ENCODE measurements at regions not wholly inside any gene's neighbourhood (a gene's known extent, or its start where the extent isn't known, plus 50 kb on each side); places are given as distances from the start of the nearest gene placed in this dataset.

- no peak overlapping the region for H3K4me3 Mint-ChIP-seq
Observed at GRCh38 chr21:20301395-20301794, 696.8 kb upstream of the NCAM2 start.

GRCh38 chr21:20302084-20302483, 696.1 kb upstream of the NCAM2 start:
- Mint-ChIP-seq H3K4me1 (no peaks in the 10 kb centered on the region), H3K27me3 (ENCODE audit: low read depth in 3 of 3) (peaks cover 0 to 2% (median 0%) of the 10 kb centered on the region in 3 donors), H3K9me3 (no peaks in the 10 kb centered on the region), H3K27ac (no peak overlapping the region), H3K36me3 (no peaks in the 10 kb centered on the region), H3K4me3 (no peak overlapping the region)
- no peak for DNase-seq

More at GRCh38 chr21:20301395-20301794, 696.8 kb upstream of the NCAM2 start:
- Mint-ChIP-seq H3K9me3 (no peaks in the 10 kb centered on the region), H3K27ac (no peak overlapping the region), H3K4me1 (peaks cover 0 to 2% of the 10 kb centered on the region in 2 donors), H3K27me3 (ENCODE audit: low read depth in 3 of 3) (peaks cover 0 to 2% (median 0%) of the 10 kb centered on the region in 3 donors), H3K36me3 (no peaks in the 10 kb centered on the region)
- no peak for DNase-seq

- peaks cover 0 to 2% (median 0%) of the 10 kb centered on the region in 6 donors for H3K9me3 Mint-ChIP-seq
- H3K36me3 Mint-ChIP-seq, result no peaks in the 10 kb centered on the region
- H3K4me1 Mint-ChIP-seq, result no peaks in the 10 kb centered on the region
- H3K27ac Mint-ChIP-seq, result no peak overlapping the region
- DNase-seq, result no peak
- peaks cover 0 to 1% (median under 1%) of the 10 kb centered on the region in 3 donors for H3K27me3 Mint-ChIP-seq (ENCODE audit: low read depth in 3 of 3)
- no peak overlapping the region for H3K4me3 Mint-ChIP-seq
Observed at GRCh38 chr21:20306836-20307235, 691.4 kb upstream of the NCAM2 start.

GRCh38 chr21:20308586-20309315, 689.5 kb upstream of the NCAM2 start:
- H3K36me3 Mint-ChIP-seq, result no peaks in the 10 kb centered on the region
- H3K4me3 Mint-ChIP-seq, result no peak overlapping the region
- DNase-seq, result no peak
- H3K9me3 Mint-ChIP-seq, result peaks cover 0 to 6% (median 0%) of the 10 kb centered on the region in 6 donors
- H3K27me3 Mint-ChIP-seq (ENCODE audit: low read depth in 3 of 3), result peaks cover 0 to 1% (median 0%) of the 10 kb centered on the region in 3 donors
- H3K4me1 Mint-ChIP-seq, result no peaks in the 10 kb centered on the region
- no peak overlapping the region for H3K27ac Mint-ChIP-seq

- no peak overlapping the region for H3K27ac Mint-ChIP-seq
Observed at GRCh38 chr21:20311234-20311787, 686.9 kb upstream of the NCAM2 start.

GRCh38 chr21:20313013-20313412, 685.2 kb upstream of the NCAM2 start:
- Mint-ChIP-seq H3K36me3 (no peaks in the 10 kb centered on the region), H3K4me1 (no peaks in the 10 kb centered on the region), H3K9me3 (peaks cover 0 to 14% (median 7%) of the 10 kb centered on the region in 6 donors), H3K27ac (no peak overlapping the region), H3K27me3 (ENCODE audit: low read depth in 3 of 3) (peaks cover 1 to 5% (median 2%) of the 10 kb centered on the region in 3 donors), H3K4me3 (no peak overlapping the region)
- DNase-seq, result no peak

More at GRCh38 chr21:20311234-20311787, 686.9 kb upstream of the NCAM2 start:
- no peak for DNase-seq
- peaks cover 0 to 14% (median 3%) of the 10 kb centered on the region in 6 donors for H3K9me3 Mint-ChIP-seq
- H3K36me3 Mint-ChIP-seq, result no peaks in the 10 kb centered on the region
- peaks cover 0 to 5% (median 1%) of the 10 kb centered on the region in 3 donors for H3K27me3 Mint-ChIP-seq (ENCODE audit: low read depth in 3 of 3)
- no peaks in the 10 kb centered on the region for H3K4me1 Mint-ChIP-seq
- H3K4me3 Mint-ChIP-seq, result no peak overlapping the region

GRCh38 chr21:20315042-20315441, 683.2 kb upstream of the NCAM2 start:
- no peak for DNase-seq
- Mint-ChIP-seq H3K27me3 (ENCODE audit: low read depth in 3 of 3) (peaks cover 0 to 5% (median 2%) of the 10 kb centered on the region in 3 donors), H3K9me3 (peaks cover 0 to 14% (median 7%) of the 10 kb centered on the region in 6 donors), H3K4me3 (no peak overlapping the region), H3K36me3 (no peaks in the 10 kb centered on the region), H3K4me1 (no peaks in the 10 kb centered on the region), H3K27ac (no peak overlapping the region)

GRCh38 chr21:20329636-20330035, 668.6 kb upstream of the NCAM2 start:
- H3K4me1 Mint-ChIP-seq, result no peaks in the 10 kb centered on the region
- H3K27me3 Mint-ChIP-seq (ENCODE audit: low read depth in 3 of 3), result no peaks in the 10 kb centered on the region
- H3K4me3 Mint-ChIP-seq, result no peak overlapping the region
- DNase-seq, result no peak
- H3K9me3 Mint-ChIP-seq, result peaks cover 0 to 11% (median 4%) of the 10 kb centered on the region in 6 donors
- no peak overlapping the region for H3K27ac Mint-ChIP-seq
- no peaks in the 10 kb centered on the region for H3K36me3 Mint-ChIP-seq

- Mint-ChIP-seq H3K4me3 (no peak overlapping the region), H3K27ac (no peak overlapping the region), H3K4me1 (no peaks in the 10 kb centered on the region), H3K36me3 (no peaks in the 10 kb centered on the region), H3K27me3 (ENCODE audit: low read depth in 3 of 3) (peaks cover 0 to 2% (median 0%) of the 10 kb centered on the region in 3 donors), H3K9me3 (peaks cover 0 to 13% (median 5%) of the 10 kb centered on the region in 6 donors)
- DNase-seq, result no peak
Observed at GRCh38 chr21:20330652-20331051, 667.6 kb upstream of the NCAM2 start.

GRCh38 chr21:20334585-20334984, 663.6 kb upstream of the NCAM2 start:
- Mint-ChIP-seq H3K9me3 (peaks cover 0 to 13% (median 5%) of the 10 kb centered on the region in 6 donors), H3K27ac (no peak overlapping the region), H3K4me1 (no peaks in the 10 kb centered on the region), H3K4me3 (no peak overlapping the region), H3K36me3 (no peaks in the 10 kb centered on the region), H3K27me3 (ENCODE audit: low read depth in 3 of 3) (peaks cover 0 to 2% (median 0%) of the 10 kb centered on the region in 3 donors)
- no peak for DNase-seq

- no peaks in the 10 kb centered on the region for H3K36me3 Mint-ChIP-seq
- no peak overlapping the region for H3K4me3 Mint-ChIP-seq
- H3K4me1 Mint-ChIP-seq, result peaks cover 2 to 9% of the 10 kb centered on the region in 2 donors
- peaks cover 0 to 20% (median 5%) of the 10 kb centered on the region in 6 donors for H3K9me3 Mint-ChIP-seq
- no peak for DNase-seq
- H3K27me3 Mint-ChIP-seq (ENCODE audit: low read depth in 3 of 3), result peaks cover 0 to 4% (median 0%) of the 10 kb centered on the region in 3 donors
- H3K27ac Mint-ChIP-seq, result no peak overlapping the region
Observed at GRCh38 chr21:20341431-20341830, 656.8 kb upstream of the NCAM2 start.

- DNase-seq, result no peak
- Mint-ChIP-seq H3K9me3 (peaks cover 3 to 27% (median 4%) of the 10 kb centered on the region in 6 donors), H3K27ac (no peak overlapping the region), H3K36me3 (no peaks in the 10 kb centered on the region), H3K4me3 (no peak overlapping the region), H3K27me3 (ENCODE audit: low read depth in 3 of 3) (peaks cover 0 to 4% (median 0%) of the 10 kb centered on the region in 3 donors), H3K4me1 (peaks cover 2 to 9% of the 10 kb centered on the region in 2 donors)
Observed at GRCh38 chr21:20343186-20343585, 655.0 kb upstream of the NCAM2 start.

- H3K27ac Mint-ChIP-seq, result no peak overlapping the region
- no peak for DNase-seq
- H3K4me1 Mint-ChIP-seq, result no peaks in the 10 kb centered on the region
- H3K4me3 Mint-ChIP-seq, result no peak overlapping the region
- peaks cover 0 to 11% (median 4%) of the 10 kb centered on the region in 6 donors for H3K9me3 Mint-ChIP-seq
- peaks cover 0 to 2% (median 0%) of the 10 kb centered on the region in 3 donors for H3K27me3 Mint-ChIP-seq (ENCODE audit: low read depth in 3 of 3)
- H3K36me3 Mint-ChIP-seq, result no peaks in the 10 kb centered on the region
Observed at GRCh38 chr21:20351138-20351537, 647.1 kb upstream of the NCAM2 start.

- Mint-ChIP-seq H3K27ac (no peak overlapping the region), H3K4me3 (no peak overlapping the region), H3K36me3 (no peaks in the 10 kb centered on the region), H3K4me1 (no peaks in the 10 kb centered on the region), H3K27me3 (ENCODE audit: low read depth in 3 of 3) (peaks cover 0 to 3% (median under 1%) of the 10 kb centered on the region in 3 donors), H3K9me3 (peaks cover 0 to 12% (median 5%) of the 10 kb centered on the region in 6 donors)
- DNase-seq, result no peak
Observed at GRCh38 chr21:20353351-20353750, 644.9 kb upstream of the NCAM2 start.
